ENCODE measurements at regions not wholly inside any gene's neighbourhood (a gene's known extent, or its start where the extent isn't known, plus 50 kb on each side); places are given as distances from the start of the nearest gene placed in this dataset.
"Not testable (repeated sequence)": the region's sequence is repeated elsewhere in the genome, so short reads cannot be mapped to it uniquely, and the experiment has no call there.

- no peak overlapping the region for H3K4me3 ChIP-seq (ENCODE audit: low read depth, low read length)
- peak; percentile 8 for DNase-seq (ENCODE audit: low read depth)
- TF ChIP-seq, protein P1, sequence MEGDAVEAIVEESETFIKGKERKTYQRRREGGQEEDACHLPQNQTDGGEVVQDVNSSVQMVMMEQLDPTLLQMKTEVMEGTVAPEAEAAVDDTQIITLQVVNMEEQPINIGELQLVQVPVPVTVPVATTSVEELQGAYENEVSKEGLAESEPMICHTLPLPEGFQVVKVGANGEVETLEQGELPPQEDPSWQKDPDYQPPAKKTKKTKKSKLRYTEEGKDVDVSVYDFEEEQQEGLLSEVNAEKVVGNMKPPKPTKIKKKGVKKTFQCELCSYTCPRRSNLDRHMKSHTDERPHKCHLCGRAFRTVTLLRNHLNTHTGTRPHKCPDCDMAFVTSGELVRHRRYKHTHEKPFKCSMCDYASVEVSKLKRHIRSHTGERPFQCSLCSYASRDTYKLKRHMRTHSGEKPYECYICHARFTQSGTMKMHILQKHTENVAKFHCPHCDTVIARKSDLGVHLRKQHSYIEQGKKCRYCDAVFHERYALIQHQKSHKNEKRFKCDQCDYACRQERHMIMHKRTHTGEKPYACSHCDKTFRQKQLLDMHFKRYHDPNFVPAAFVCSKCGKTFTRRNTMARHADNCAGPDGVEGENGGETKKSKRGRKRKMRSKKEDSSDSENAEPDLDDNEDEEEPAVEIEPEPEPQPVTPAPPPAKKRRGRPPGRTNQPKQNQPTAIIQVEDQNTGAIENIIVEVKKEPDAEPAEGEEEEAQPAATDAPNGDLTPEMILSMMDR (IDR thresholded peaks at IDR 0.05; ENCODE audit: insufficient read depth, low read length) = no peak
Observed at GRCh38 chr21:15966231-15966630, 236.4 kb downstream of the USP25 start.

DNA sequence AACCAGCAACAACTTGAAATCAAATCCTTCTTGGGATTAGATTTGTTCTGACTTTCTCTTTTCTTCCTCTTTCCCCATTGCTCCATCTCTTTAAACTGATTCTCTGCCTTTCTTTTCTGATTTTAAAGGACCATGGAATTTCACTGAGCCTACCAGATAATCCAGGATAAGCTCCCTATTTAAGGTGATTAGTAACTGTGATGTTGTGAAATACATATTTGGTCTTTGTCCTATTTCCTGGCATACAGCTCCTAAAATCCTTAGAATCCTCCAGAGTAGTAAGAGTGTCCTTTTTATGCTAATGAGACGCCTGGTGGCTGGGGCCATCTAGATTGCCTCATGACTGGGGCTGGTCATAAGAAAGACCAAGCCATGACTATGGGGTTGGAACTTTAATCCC lies 236.9 kb downstream of the USP25 start:
- TF ChIP-seq, protein P1 (IDR thresholded peaks at IDR 0.05; ENCODE audit: insufficient read depth, low read length) = no peak
- no peak for DNase-seq (ENCODE audit: low read depth)
- H3K4me3 ChIP-seq (ENCODE audit: low read depth, low read length) = no peak overlapping the region

DNA sequence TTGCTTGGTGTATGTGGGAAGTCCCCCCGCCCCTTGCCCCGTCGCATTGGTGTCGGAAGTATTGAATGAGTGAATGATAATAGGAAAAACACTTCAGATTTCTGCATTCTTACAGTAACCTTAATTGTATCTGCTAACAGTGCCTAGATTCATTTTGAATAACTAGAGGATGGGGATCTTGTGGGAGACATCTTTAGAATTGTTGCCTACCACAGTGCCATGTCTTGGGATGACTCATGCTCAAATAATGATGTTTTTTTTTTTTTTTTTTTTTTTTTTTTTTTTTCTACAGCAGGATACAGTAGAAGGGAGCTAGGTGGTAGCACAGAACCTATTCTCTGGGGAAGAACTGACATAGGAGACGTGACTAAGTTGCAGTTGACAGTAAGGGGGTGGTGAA lies 237.9 kb downstream of the USP25 start:
- no peak for DNase-seq (ENCODE audit: low read depth)
- no peak overlapping the region for H3K4me3 ChIP-seq (ENCODE audit: low read depth, low read length)
- TF ChIP-seq, protein P1 (IDR thresholded peaks at IDR 0.05; ENCODE audit: insufficient read depth, low read length) = no peak

- H3K4me3 ChIP-seq (ENCODE audit: low read depth, low read length) = no peak overlapping the region
- DNase-seq (ENCODE audit: low read depth) = no peak
- TF ChIP-seq, protein P1 (IDR thresholded peaks at IDR 0.05; ENCODE audit: insufficient read depth, low read length) = no peak
Observed at GRCh38 chr21:15968776-15969310, 239.1 kb downstream of the USP25 start.

DNA sequence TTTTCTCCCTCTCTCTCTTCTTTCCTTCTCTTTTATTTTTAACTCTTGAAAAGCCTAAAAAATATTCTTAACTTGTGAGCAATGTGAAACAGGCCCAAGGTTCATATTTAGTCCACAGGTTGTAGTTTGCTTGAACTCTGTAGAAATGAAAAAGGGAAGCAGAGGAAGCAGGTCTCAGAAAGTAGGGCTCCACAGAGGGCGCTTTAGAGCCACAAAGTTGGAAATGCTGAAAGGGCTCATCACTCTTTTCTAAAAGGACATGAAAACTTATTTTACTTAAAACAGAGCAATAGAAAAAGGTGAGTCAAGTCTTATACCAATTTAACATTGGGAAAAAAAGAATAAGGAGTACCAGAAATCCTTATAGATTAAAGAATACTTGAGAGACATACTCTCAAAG lies 247.0 kb downstream of the USP25 start:
- TF ChIP-seq, protein P1 (IDR thresholded peaks at IDR 0.05; ENCODE audit: insufficient read depth, low read length) = peak; percentile 22
- no peak for DNase-seq (ENCODE audit: low read depth)
- no peak overlapping the region for H3K4me3 ChIP-seq (ENCODE audit: low read depth, low read length)

- H3K4me3 ChIP-seq (ENCODE audit: low read depth, low read length) = no peak overlapping the region
- peak; percentile 84 for DNase-seq (ENCODE audit: low read depth)
- TF ChIP-seq, protein P1 (IDR thresholded peaks at IDR 0.05; ENCODE audit: insufficient read depth, low read length) = no peak
Observed at GRCh38 chr21:15978215-15978738, 248.5 kb downstream of the USP25 start.

GRCh38 chr21:15979493-15979892 lies 249.7 kb downstream of the USP25 start:
- not testable (repeated sequence) for H3K4me3 ChIP-seq (ENCODE audit: low read depth, low read length); DNase-seq (ENCODE audit: low read depth)
